Esophagus squamous epithelium (tissue), 5 donors: ENCODE measurements at regions not wholly inside any gene's neighbourhood (a gene's known extent, or its start where the extent isn't known, plus 50 kb on each side); places are given as distances from the start of the nearest gene placed in this dataset.

Experiments
- DNase-seq: peaks from one replicate; lab custom pipeline; 2025; lab: John Stamatoyannopoulos, UW
- H3K27ac ChIP-seq, 4 donors: fragments of 200-600 bp; sonication (generic); one replicate each; pipeline ENCODE4 v1.5.1; 2016 to 2019; ENCODE audit warnings: mild to moderate bottlenecking in 1 of 4
- H3K27me3 ChIP-seq, 4 donors: fragments of 200-600 bp; sonication (generic); 1 replicate in 3 of 4; 2 replicates in 1 of 4; pipeline versions ENCODE4 v1.5.1 to v1.6.0; 2017 to 2021; ENCODE audit warnings: antibody characterized with exemption in 1 of 4
- H3K36me3 ChIP-seq, 3 donors: fragments of 200-600 bp; sonication (generic); one replicate each; pipeline ENCODE4 v1.5.1; 2016 to 2019
- H3K4me1 ChIP-seq, 3 donors: fragments of 200-600 bp; sonication (generic); one replicate each; pipeline ENCODE4 v1.5.1; 2017 to 2019
- H3K4me3 ChIP-seq, 4 donors: fragments of 200-600 bp; sonication (generic); 1 replicate in 3 of 4; 2 replicates in 1 of 4; pipeline ENCODE4 v1.5.1; 2016 to 2019; ENCODE audit warnings: mild to moderate bottlenecking in 2 of 4, moderate library complexity in 1 of 4
- H3K9me3 ChIP-seq, 3 donors: fragments of 200-600 bp; sonication (generic); one replicate each; pipeline ENCODE4 v1.5.1; 2016 to 2019
- CTCF ChIP-seq, 6 experiments: fragments of 450-650 bp in 4 of 6; fragments of 200-600 bp in 2 of 6; sonication (generic) in 2 of 6; IDR thresholded peaks; one replicate each; pipeline ENCODE4 v1.5.1; 2016 to 2019; ENCODE audit warnings: antibody characterized with exemption in 6 of 6, mild to moderate bottlenecking in 4 of 6, moderate library complexity in 4 of 6
- POLR2A ChIP-seq, 4 donors: fragments of 450-650 bp; IDR thresholded peaks; one replicate each; pipeline ENCODE4 v1.6.1; 2017; ENCODE audit warnings: antibody characterized with exemption in 4 of 4, mild to moderate bottlenecking in 4 of 4, moderate library complexity in 3 of 4
- WGBS, 2 donors: methylation state at CpG; one replicate each; pipeline ENCODE4 v1.1.5; 2018; 5-methylcytosine and 5-hydroxymethylcytosine counted together
- intact Hi-C: fragments of 100-400 bp; cut with DNase I; formaldehyde crosslinking; loops from one replicate; pipeline ENCODE4 v1.15.0; 2022
- donor health status: DM: yes; HTN: yes; CAD: no.

GRCh38 chr18:77457681-77458080, 208.0 kb downstream of the GALR1 start:
- Histone ChIP-seq H3K4me1 (no peaks in the 10 kb centered on the region), H3K36me3 (no peaks in the 10 kb centered on the region), H3K27ac (no peak overlapping the region), H3K27me3 (no peaks in the 10 kb centered on the region), H3K9me3 (no peaks in the 10 kb centered on the region), H3K4me3 (no peak overlapping the region)
- WGBS, 2 donors, result 55 to 56% methylated on average over 3 of the region's 3 CpGs
- no peak for DNase-seq
- intact Hi-C loops, result no loop called here
- no peak for TF ChIP-seq POLR2A (IDR thresholded peaks at IDR 0.05)
- TF ChIP-seq CTCF (IDR thresholded peaks at IDR 0.05), result no peak

DNA sequence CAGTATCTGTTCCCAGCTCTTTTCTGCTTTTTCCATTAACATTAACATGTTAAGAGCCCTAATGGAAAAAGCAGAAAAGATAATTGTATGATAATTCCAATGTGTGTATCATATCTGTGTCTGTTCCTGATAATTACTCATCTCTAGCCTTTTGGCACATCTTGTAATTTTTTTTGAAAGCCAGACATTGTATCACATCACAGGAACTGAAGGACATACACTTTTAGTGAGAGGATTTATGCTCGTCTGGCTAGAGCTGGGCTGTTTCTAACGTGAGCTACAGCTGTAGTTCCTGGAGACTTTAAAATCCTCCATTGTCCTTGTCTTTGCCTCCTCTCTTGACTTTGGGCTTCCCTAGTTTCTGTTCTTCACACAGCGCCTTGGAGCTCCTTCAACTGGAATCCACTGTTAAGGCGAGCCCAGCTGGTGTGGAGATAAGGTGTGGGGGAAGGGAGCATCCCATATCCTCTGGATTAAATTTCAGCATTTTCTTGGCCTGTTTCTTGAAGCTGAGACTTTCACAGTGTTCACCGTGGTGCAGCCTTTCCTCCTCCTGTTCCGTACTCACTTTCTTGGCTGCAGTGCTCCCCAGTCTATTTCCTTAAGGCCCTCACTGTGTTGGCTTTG, 211.5 kb downstream of the GALR1 start:
- no peak overlapping the region for H3K4me3 ChIP-seq
- no peak for TF ChIP-seq CTCF (IDR thresholded peaks at IDR 0.05)
- H3K27ac ChIP-seq, result no peak overlapping the region
- intact Hi-C loops, result no loop called here
- H3K9me3 ChIP-seq, result no peaks in the 10 kb centered on the region
- peaks cover 0 to 11% (median 0%) of the 10 kb centered on the region in 4 donors for H3K27me3 ChIP-seq
- DNase-seq, result no peak
- H3K36me3 ChIP-seq, result no peaks in the 10 kb centered on the region
- 48 to 57% methylated on average over 6 of the region's 6 CpGs for WGBS, 2 donors
- no peaks in the 10 kb centered on the region for H3K4me1 ChIP-seq

- Histone ChIP-seq H3K9me3 (no peaks in the 10 kb centered on the region), H3K36me3 (no peaks in the 10 kb centered on the region), H3K4me3 (no peak overlapping the region), H3K4me1 (no peaks in the 10 kb centered on the region), H3K27me3 (peaks cover 0 to 11% (median 0%) of the 10 kb centered on the region in 4 donors), H3K27ac (no peak overlapping the region)
- TF ChIP-seq POLR2A (IDR thresholded peaks at IDR 0.05) (no peak), CTCF (IDR thresholded peaks at IDR 0.05) (no peak)
- WGBS, 2 donors, result 50 to 53% methylated on average over 3 of the region's 3 CpGs
- DNase-seq, result no peak
- intact Hi-C loops, result no loop called here
Measured at GRCh38 chr18:77464917-77465316, 215.3 kb downstream of the GALR1 start.

DNA sequence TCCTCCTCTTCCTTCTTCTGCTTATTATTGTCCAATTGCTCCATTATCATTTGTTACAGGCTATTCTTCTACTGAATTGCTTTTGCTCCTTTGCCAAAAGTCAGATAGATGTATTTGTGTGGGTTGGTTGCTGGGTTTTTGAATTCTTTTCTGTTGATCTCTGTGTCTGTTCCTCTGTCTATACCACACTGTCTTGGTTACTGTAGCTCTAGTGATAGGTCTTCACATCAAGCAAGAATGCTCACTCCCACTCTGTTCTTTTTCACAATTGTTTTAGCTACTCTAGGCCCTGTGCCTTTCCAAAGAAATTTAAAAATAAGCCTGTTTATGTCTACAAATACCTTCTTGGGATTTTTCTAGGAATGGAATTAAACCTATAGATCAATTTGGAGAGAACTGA, 217.2 kb downstream of the GALR1 start:
- DNase-seq, result no peak
- peaks cover 0 to 16% (median 0%) of the 10 kb centered on the region in 4 donors for H3K27me3 ChIP-seq
- no peaks in the 10 kb centered on the region for H3K36me3 ChIP-seq
- no peaks in the 10 kb centered on the region for H3K9me3 ChIP-seq
- H3K4me3 ChIP-seq, result no peak overlapping the region
- H3K4me1 ChIP-seq, result no peaks in the 10 kb centered on the region
- no peak overlapping the region for H3K27ac ChIP-seq
- TF ChIP-seq POLR2A (IDR thresholded peaks at IDR 0.05) (no peak), CTCF (IDR thresholded peaks at IDR 0.05) (no peak)
- intact Hi-C loops, result no loop called here

DNA sequence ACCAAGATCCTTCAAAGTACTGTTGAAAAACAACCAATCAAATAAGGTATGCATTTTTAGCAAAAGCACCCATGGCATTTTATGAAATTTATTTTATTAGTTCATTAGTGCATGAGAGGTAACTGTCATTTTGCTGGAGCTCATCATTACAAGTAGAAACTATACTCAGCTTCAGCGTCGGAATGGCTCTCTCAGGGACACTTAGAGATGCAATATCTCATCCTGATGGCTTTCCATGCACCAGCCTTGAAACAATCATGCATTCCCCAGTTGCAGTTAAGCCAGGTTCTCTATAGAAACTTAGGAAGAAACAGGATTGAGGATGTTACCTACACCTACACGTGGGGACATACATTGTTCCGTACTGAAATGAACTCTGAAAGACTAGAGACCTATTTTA, 219.5 kb downstream of the GALR1 start:
- WGBS, 2 donors, result 86 to 90% methylated on average over 4 of the region's 4 CpGs
- intact Hi-C loops, result no loop called here
- no peak overlapping the region for H3K4me3 ChIP-seq

More for the DNA sequence above, 219.5 kb downstream of the GALR1 start:
- no peak for DNase-seq
- H3K27ac ChIP-seq, result no peak overlapping the region
- no peak for TF ChIP-seq POLR2A (IDR thresholded peaks at IDR 0.05)
- TF ChIP-seq CTCF (IDR thresholded peaks at IDR 0.05), result no peak
- H3K36me3 ChIP-seq, result no peaks in the 10 kb centered on the region
- H3K4me1 ChIP-seq, result no peaks in the 10 kb centered on the region
- H3K27me3 ChIP-seq, result peaks cover 0 to 11% (median 0%) of the 10 kb centered on the region in 4 donors
- H3K9me3 ChIP-seq, result no peaks in the 10 kb centered on the region
